ENCODE measurements at regions not wholly inside any gene's neighbourhood (a gene's known extent, or its start where the extent isn't known, plus 50 kb on each side); places are given as distances from the start of the nearest gene placed in this dataset.

- TF ChIP-seq TCF7L2 (IDR thresholded peaks at IDR 0.05; ENCODE audit: low read depth, low read length) (no peak), POLR2AphosphoS5 (IDR thresholded peaks at IDR 0.05; ENCODE audit: low read depth, low read length) (no peak), CTCF (IDR thresholded peaks at IDR 0.05) (no peak), SIN3A (IDR thresholded peaks at IDR 0.05; ENCODE audit: borderline replicate concordance, insufficient read depth, low read depth, low read length) (no peak), REST (IDR thresholded peaks at IDR 0.05; ENCODE audit: insufficient read depth in 1 of 2, low read depth in 2 of 2, low read length in 1 of 2) (no peak)
- CTCF ChIA-PET = no interaction called here
- in situ Hi-C loops (cut with HindIII; ENCODE audit: low pct_unique_long_range_greater_than_20kb, low sequenced_read_pairs) = no loop called here
- Histone ChIP-seq H3K4me1 (ENCODE audit: control insufficient read depth, insufficient read depth, low read length) (no peaks in the 10 kb centered on the region), H3K9me3 (ENCODE audit: control insufficient read depth, insufficient read depth, low read depth, low read length) (no peaks in the 10 kb centered on the region), H3K4me3 (ENCODE audit: low read depth in 2 of 2, low read length in 2 of 2) (no peak overlapping the region), H3K27ac (ENCODE audit: low read length) (no peak overlapping the region), H3K27me3 (ENCODE audit: control insufficient read depth, insufficient read depth, low read length) (no peaks in the 10 kb centered on the region), H3K36me3 (ENCODE audit: control insufficient read depth, insufficient read depth, low read length) (no peaks in the 10 kb centered on the region)
- ATAC-seq (no peak), DNase-seq (ENCODE audit: low read depth, low spot score) (no peak)
- intact Hi-C loops (cut with micrococcal nuclease; ENCODE audit: unreplicated experiment) = no loop called here
- POLR2A ChIA-PET = no interaction called here
- no TSS peak for BruUV-seq (replicated peaks)
Measured at GRCh38 chr1:177466286-177466685, 295.5 kb downstream of the BRINP2 start.

- H3K27ac ChIP-seq (ENCODE audit: low read length) = no peak overlapping the region
- H3K9me3 ChIP-seq (ENCODE audit: control insufficient read depth, insufficient read depth, low read depth, low read length) = no peaks in the 10 kb centered on the region
- CTCF ChIA-PET = no interaction called here
- no peak for ATAC-seq
- no TSS peak for BruUV-seq (replicated peaks)
- H3K4me3 ChIP-seq (ENCODE audit: low read depth in 2 of 2, low read length in 2 of 2) = no peak overlapping the region
- POLR2A ChIA-PET = no interaction called here
- intact Hi-C loops (cut with micrococcal nuclease; ENCODE audit: unreplicated experiment) = no loop called here
- TF ChIP-seq REST (IDR thresholded peaks at IDR 0.05; ENCODE audit: insufficient read depth in 1 of 2, low read depth in 2 of 2, low read length in 1 of 2) (no peak), CTCF (IDR thresholded peaks at IDR 0.05) (no peak), TCF7L2 (IDR thresholded peaks at IDR 0.05; ENCODE audit: low read depth, low read length) (no peak), POLR2AphosphoS5 (IDR thresholded peaks at IDR 0.05; ENCODE audit: low read depth, low read length) (no peak), SIN3A (IDR thresholded peaks at IDR 0.05; ENCODE audit: borderline replicate concordance, insufficient read depth, low read depth, low read length) (no peak)
- no peak for DNase-seq (ENCODE audit: low read depth, low spot score)
- in situ Hi-C loops (cut with HindIII; ENCODE audit: low pct_unique_long_range_greater_than_20kb, low sequenced_read_pairs) = no loop called here
- H3K27me3 ChIP-seq (ENCODE audit: control insufficient read depth, insufficient read depth, low read length) = no peaks in the 10 kb centered on the region
- no peaks in the 10 kb centered on the region for H3K36me3 ChIP-seq (ENCODE audit: control insufficient read depth, insufficient read depth, low read length)
- H3K4me1 ChIP-seq (ENCODE audit: control insufficient read depth, insufficient read depth, low read length) = no peaks in the 10 kb centered on the region
Measured at GRCh38 chr1:177464686-177465085, 293.9 kb downstream of the BRINP2 start.

Data from Panc1 (cell line).